Tibial nerve (tissue), 4 donors: ENCODE measurements at regions not wholly inside any gene's neighbourhood (a gene's known extent, or its start where the extent isn't known, plus 50 kb on each side); places are given as distances from the start of the nearest gene placed in this dataset.

ENCODE experiments used
- DNase-seq, 2 donors: peaks; one replicate each; pipeline ENCODE4 v3.0.0-alpha.2; 2019; ENCODE audit warnings: low spot score in 2 of 2
- H3K27ac ChIP-seq, 4 donors: fragments of 200-600 bp; sonication (generic) in 3 of 4; one replicate each; pipeline ENCODE4 v1.5.1; 2017 to 2019; ENCODE audit warnings: mild to moderate bottlenecking in 1 of 4
- H3K27me3 ChIP-seq, 2 donors: fragments of 200-600 bp; sonication (generic) in 1 of 2; one replicate each; pipeline versions ENCODE4 v1.5.1 to v1.6.0; 2017 to 2019
- H3K36me3 ChIP-seq, 3 donors: fragments of 200-600 bp; sonication (generic); one replicate each; pipeline ENCODE4 v1.5.1; 2018 to 2019
- H3K4me1 ChIP-seq, 4 donors: fragments of 200-600 bp; sonication (generic) in 3 of 4; one replicate each; pipeline ENCODE4 v1.5.1; 2017 to 2019
- H3K4me3 ChIP-seq, 4 donors: fragments of 200-600 bp; sonication (generic) in 3 of 4; one replicate each; pipeline ENCODE4 v1.5.1; 2017 to 2019; ENCODE audit warnings: mild to moderate bottlenecking in 1 of 4, moderate library complexity in 1 of 4
- H3K9me3 ChIP-seq, 4 donors: fragments of 200-600 bp; sonication (generic) in 3 of 4; one replicate each; pipeline ENCODE4 v1.5.1; 2017 to 2019
- CTCF ChIP-seq, 5 experiments: fragments of 200-600 bp in 3 of 5; fragments of 450-650 bp in 2 of 5; sonication (generic) in 3 of 5; IDR thresholded peaks; one replicate each; pipeline ENCODE4 v1.5.1; 2016 to 2019; ENCODE audit warnings: antibody characterized with exemption in 5 of 5, mild to moderate bottlenecking in 3 of 5, moderate library complexity in 2 of 5
- EP300 ChIP-seq, 2 donors: sonication (generic); formaldehyde crosslinking; IDR thresholded peaks; one replicate each; pipeline ENCODE4 v1.6.1; 2017; ENCODE audit warnings: antibody characterized with exemption in 2 of 2, mild to moderate bottlenecking in 1 of 2
- POLR2A ChIP-seq, 2 donors: fragments of 450-650 bp; IDR thresholded peaks; one replicate each; pipeline ENCODE4 v1.6.1; 2017; ENCODE audit warnings: antibody characterized with exemption in 2 of 2, mild to moderate bottlenecking in 2 of 2, moderate library complexity in 2 of 2
- WGBS, 2 donors: methylation state at CpG; one replicate each; pipeline ENCODE4 v1.1.5; 2018; 5-methylcytosine and 5-hydroxymethylcytosine counted together

- peaks cover 0 to 11% (median 0%) of the 10 kb centered on the region in 4 donors for H3K4me1 ChIP-seq
- no peak for DNase-seq
- no peak overlapping the region for H3K4me3 ChIP-seq
- no peaks in the 10 kb centered on the region for H3K27me3 ChIP-seq
- peaks cover 0 to 2% (median 0%) of the 10 kb centered on the region in 4 donors for H3K9me3 ChIP-seq
- no peak overlapping the region for H3K27ac ChIP-seq
- 82 to 88% methylated on average over 3 of the region's 3 CpGs for WGBS, 2 donors
- TF ChIP-seq POLR2A (IDR thresholded peaks at IDR 0.05), result no peak
- no peak for TF ChIP-seq EP300 (IDR thresholded peaks at IDR 0.05)
- no peak for TF ChIP-seq CTCF (IDR thresholded peaks at IDR 0.05)
- no peaks in the 10 kb centered on the region for H3K36me3 ChIP-seq
These were observed 649.6 kb upstream of the PTBP2 start for GRCh38 chr1:96072021-96072420.

GRCh38 chr1:96073100-96073499 is 648.5 kb upstream of the PTBP2 start:
- Histone ChIP-seq H3K9me3 (peaks cover 0 to 2% (median 0%) of the 10 kb centered on the region in 4 donors), H3K36me3 (no peaks in the 10 kb centered on the region), H3K4me1 (peaks cover 0 to 11% (median 0%) of the 10 kb centered on the region in 4 donors), H3K4me3 (no peak overlapping the region), H3K27me3 (no peaks in the 10 kb centered on the region), H3K27ac (no peak overlapping the region)
- TF ChIP-seq CTCF (IDR thresholded peaks at IDR 0.05), result no peak
- TF ChIP-seq EP300 (IDR thresholded peaks at IDR 0.05), result no peak
- TF ChIP-seq POLR2A (IDR thresholded peaks at IDR 0.05), result no peak
- DNase-seq, result no peak
- 79 to 88% methylated on average over 1 of the region's 1 CpG for WGBS, 2 donors

- H3K36me3 ChIP-seq, result no peaks in the 10 kb centered on the region
- no peak for TF ChIP-seq POLR2A (IDR thresholded peaks at IDR 0.05)
- no peak for TF ChIP-seq CTCF (IDR thresholded peaks at IDR 0.05)
- no peak for TF ChIP-seq EP300 (IDR thresholded peaks at IDR 0.05)
- H3K27ac ChIP-seq, result no peak overlapping the region
- no peak for DNase-seq
- peaks cover 0 to 2% (median 0%) of the 10 kb centered on the region in 4 donors for H3K9me3 ChIP-seq
- no peak overlapping the region for H3K4me3 ChIP-seq
- H3K4me1 ChIP-seq, result peaks cover 0 to 11% (median 0%) of the 10 kb centered on the region in 4 donors
- whole genome bisulfite sequencing, 2 donors, result 30 to 38% methylated on average over 2 of the region's 2 CpGs
- no peaks in the 10 kb centered on the region for H3K27me3 ChIP-seq
These were observed 647.2 kb upstream of the PTBP2 start for GRCh38 chr1:96074422-96074821.

GRCh38 chr1:96074876-96075577 is 646.6 kb upstream of the PTBP2 start:
- DNase-seq, result no peak
- TF ChIP-seq CTCF (IDR thresholded peaks at IDR 0.05), result no peak
- TF ChIP-seq POLR2A (IDR thresholded peaks at IDR 0.05), result no peak
- no peak for TF ChIP-seq EP300 (IDR thresholded peaks at IDR 0.05)

GRCh38 chr1:96075704-96076455 is 645.7 kb upstream of the PTBP2 start:
- WGBS, 2 donors, result 46 to 51% methylated on average over 4 of the region's 4 CpGs
- H3K27me3 ChIP-seq, result no peaks in the 10 kb centered on the region
- H3K36me3 ChIP-seq, result no peaks in the 10 kb centered on the region
- TF ChIP-seq POLR2A (IDR thresholded peaks at IDR 0.05), result no peak
- TF ChIP-seq CTCF (IDR thresholded peaks at IDR 0.05), result no peak
- TF ChIP-seq EP300 (IDR thresholded peaks at IDR 0.05), result no peak
- no peak overlapping the region for H3K27ac ChIP-seq
- peaks cover 0 to 11% (median 0%) of the 10 kb centered on the region in 4 donors for H3K4me1 ChIP-seq
- no peak overlapping the region for H3K4me3 ChIP-seq
- no peaks in the 10 kb centered on the region for H3K9me3 ChIP-seq
- no peak for DNase-seq

More at GRCh38 chr1:96074876-96075577, 646.6 kb upstream of the PTBP2 start:
- Histone ChIP-seq H3K4me1 (peaks cover 0 to 11% (median 0%) of the 10 kb centered on the region in 4 donors), H3K27me3 (no peaks in the 10 kb centered on the region), H3K4me3 (no peak overlapping the region), H3K9me3 (peaks cover 0 to 2% (median 0%) of the 10 kb centered on the region in 4 donors), H3K36me3 (no peaks in the 10 kb centered on the region), H3K27ac (no peak overlapping the region)
- 44 to 49% methylated on average over 5 of the region's 5 CpGs for WGBS, 2 donors
